ENCODE measurements at regions not wholly inside any gene's neighbourhood (a gene's known extent, or its start where the extent isn't known, plus 50 kb on each side); places are given as distances from the start of the nearest gene placed in this dataset.
A peak's percentile ranks its signal among the peaks of the same experiment; 100 is the strongest.

GRCh38 chr5:96243862-96244261, 189.2 kb downstream of the PCSK1 start:
- no peak for DNase-seq

GRCh38 chr5:96243203-96243602, 189.8 kb downstream of the PCSK1 start:
- DNase-seq = peak; percentile 85

GRCh38 chr5:96242571-96242970, 190.5 kb downstream of the PCSK1 start:
- peak; percentile 33 for DNase-seq

- no peak for DNase-seq
Observed at GRCh38 chr5:96236831-96237230, 196.2 kb downstream of the PCSK1 start.

- peak; percentile 80 for DNase-seq
Observed at GRCh38 chr5:96236051-96236450, 197.0 kb downstream of the PCSK1 start.

GRCh38 chr5:96235008-96235910, 197.8 kb downstream of the PCSK1 start:
- DNase-seq = peak; percentile 61

GRCh38 chr5:96232602-96233001, 200.4 kb downstream of the PCSK1 start:
- DNase-seq = no peak

GRCh38 chr5:96229188-96229587, 203.9 kb downstream of the PCSK1 start:
- no peak for DNase-seq

GRCh38 chr5:96228408-96228807, 204.6 kb downstream of the PCSK1 start:
- peak; percentile 57 for DNase-seq

- DNase-seq = no peak
Observed at GRCh38 chr5:96227957-96228356, 205.1 kb downstream of the PCSK1 start.

- DNase-seq = peak; percentile 99
Observed at GRCh38 chr5:96226941-96227552, 206.0 kb downstream of the PCSK1 start.

GRCh38 chr5:96222129-96222528, 210.9 kb downstream of the PCSK1 start:
- no peak for DNase-seq

GRCh38 chr5:96220610-96221390, 212.2 kb downstream of the PCSK1 start:
- peak; percentile 88 for DNase-seq

- peak; percentile 86 for DNase-seq
Observed at GRCh38 chr5:96219580-96220281, 213.3 kb downstream of the PCSK1 start.

GRCh38 chr5:96218653-96219052, 214.4 kb downstream of the PCSK1 start:
- no peak for DNase-seq

- no peak for DNase-seq
Observed at GRCh38 chr5:96214442-96215197, 218.4 kb downstream of the PCSK1 start.

GRCh38 chr5:96209829-96210228, 223.2 kb downstream of the PCSK1 start:
- DNase-seq = peak; percentile 84

- no peak for DNase-seq
Observed at GRCh38 chr5:96207420-96207819, 225.6 kb downstream of the PCSK1 start.

GRCh38 chr5:96203761-96204160, 229.3 kb downstream of the PCSK1 start:
- no peak for DNase-seq

GRCh38 chr5:96201503-96201902, 231.5 kb downstream of the PCSK1 start:
- DNase-seq = no peak

GRCh38 chr5:96200641-96201040, 232.4 kb downstream of the PCSK1 start:
- DNase-seq = no peak

GRCh38 chr5:96199713-96200183, 233.3 kb downstream of the PCSK1 start:
- no peak for DNase-seq

Measured in fibroblast of upper back skin (primary cell).